ENCODE measurements at regions not wholly inside any gene's neighbourhood (a gene's known extent, or its start where the extent isn't known, plus 50 kb on each side); places are given as distances from the start of the nearest gene placed in this dataset.

- Mint-ChIP-seq H3K4me3 (no peak overlapping the region), H3K9me3 (peaks cover 0 to 5% (median 0%) of the 10 kb centered on the region in 7 donors), H3K27ac (no peak overlapping the region), H3K4me1 (peaks cover 0 to 17% (median 14%) of the 10 kb centered on the region in 4 donors), H3K27me3 (no peaks in the 10 kb centered on the region), H3K36me3 (peaks cover 4% of the 10 kb centered on the region)
- DNase-seq (no peak), ATAC-seq (ENCODE audit: low read depth in 2 of 2) (no peak)
- no peaks in the 10 kb centered on the region for H3K9me3 ChIP-seq (ENCODE audit: control insufficient read depth in 2 of 2, low read length in 2 of 2)
- no peaks in the 10 kb centered on the region for H3K4me1 ChIP-seq (ENCODE audit: control insufficient read depth, insufficient read depth, low read length, poor library complexity, severe bottlenecking)
- H3K27me3 ChIP-seq (ENCODE audit: control insufficient read depth, insufficient read depth, low read length) = no peaks in the 10 kb centered on the region
- H3K36me3 ChIP-seq (ENCODE audit: control insufficient read depth, insufficient read depth, low read length) = no peaks in the 10 kb centered on the region
- no peak overlapping the region for H3K4me3 ChIP-seq (ENCODE audit: low read depth, low read length)
- H3K27ac ChIP-seq (ENCODE audit: insufficient read depth, low read length, poor library complexity, severe bottlenecking) = no peak overlapping the region
These were observed 52.8 kb downstream of the PPP1R2C start for GRCh38 chrX:42725196-42725595.

GRCh38 chrX:42720209-42720608 lies 57.8 kb downstream of the PPP1R2C start:
- Mint-ChIP-seq H3K9me3 (peaks cover 0 to 2% (median 0%) of the 10 kb centered on the region in 7 donors), H3K4me3 (no peak overlapping the region), H3K27ac (peak overlapping the region in 1 of 3 donors; percentile 48), H3K27me3 (no peaks in the 10 kb centered on the region), H3K4me1 (peaks cover 0 to 26% (median 14%) of the 10 kb centered on the region in 4 donors), H3K36me3 (peaks cover 4% of the 10 kb centered on the region)
- H3K27me3 ChIP-seq (ENCODE audit: control insufficient read depth, insufficient read depth, low read length) = no peaks in the 10 kb centered on the region
- H3K4me3 ChIP-seq (ENCODE audit: low read depth, low read length) = no peak overlapping the region
- DNase-seq (peak in 1 of 3 donors; percentile 23), ATAC-seq (ENCODE audit: low read depth in 2 of 2) (no peak)
- H3K36me3 ChIP-seq (ENCODE audit: control insufficient read depth, insufficient read depth, low read length) = no peaks in the 10 kb centered on the region
- H3K9me3 ChIP-seq (ENCODE audit: control insufficient read depth in 2 of 2, low read length in 2 of 2) = no peaks in the 10 kb centered on the region
- no peaks in the 10 kb centered on the region for H3K4me1 ChIP-seq (ENCODE audit: control insufficient read depth, insufficient read depth, low read length, poor library complexity, severe bottlenecking)
- H3K27ac ChIP-seq (ENCODE audit: insufficient read depth, low read length, poor library complexity, severe bottlenecking) = no peak overlapping the region

- H3K27ac Mint-ChIP-seq = peak overlapping the region in 1 of 3 donors; percentile 66
- H3K36me3 Mint-ChIP-seq = no peaks in the 10 kb centered on the region
- no peak for ATAC-seq (ENCODE audit: low read depth in 2 of 2)
These were observed 62.2 kb downstream of the PPP1R2C start for GRCh38 chrX:42715701-42716262.

GRCh38 chrX:42714981-42715700 lies 62.8 kb downstream of the PPP1R2C start:
- peaks cover 4 to 47% (median 16%) of the 10 kb centered on the region in 4 donors for H3K4me1 Mint-ChIP-seq
- peaks cover 0 to 2% (median 0%) of the 10 kb centered on the region in 7 donors for H3K9me3 Mint-ChIP-seq
- DNase-seq = peak; percentile 2 to 83 (median 52)
- Histone ChIP-seq H3K27me3 (ENCODE audit: control insufficient read depth, insufficient read depth, low read length) (no peaks in the 10 kb centered on the region), H3K4me1 (ENCODE audit: control insufficient read depth, insufficient read depth, low read length, poor library complexity, severe bottlenecking) (peaks cover 4% of the 10 kb centered on the region), H3K36me3 (ENCODE audit: control insufficient read depth, insufficient read depth, low read length) (no peaks in the 10 kb centered on the region), H3K4me3 (ENCODE audit: low read depth, low read length) (peak overlapping the region; percentile 32), H3K9me3 (ENCODE audit: control insufficient read depth in 2 of 2, low read length in 2 of 2) (no peaks in the 10 kb centered on the region), H3K27ac (ENCODE audit: insufficient read depth, low read length, poor library complexity, severe bottlenecking) (peak overlapping the region; percentile 5)
- H3K36me3 Mint-ChIP-seq = no peaks in the 10 kb centered on the region
- no peaks in the 10 kb centered on the region for H3K27me3 Mint-ChIP-seq
- peak overlapping the region in 3 of 4 donors; percentile 10 to 51 (median 15) for H3K4me3 Mint-ChIP-seq
- peak overlapping the region in 2 of 3 donors; percentile 66 to 85 for H3K27ac Mint-ChIP-seq
- peak; percentile 70 to 79 for ATAC-seq (ENCODE audit: low read depth in 2 of 2)

More at GRCh38 chrX:42715701-42716262, 62.2 kb downstream of the PPP1R2C start:
- Histone ChIP-seq H3K36me3 (ENCODE audit: control insufficient read depth, insufficient read depth, low read length) (no peaks in the 10 kb centered on the region), H3K27ac (ENCODE audit: insufficient read depth, low read length, poor library complexity, severe bottlenecking) (peak overlapping the region; percentile 5), H3K4me1 (ENCODE audit: control insufficient read depth, insufficient read depth, low read length, poor library complexity, severe bottlenecking) (peaks cover 4% of the 10 kb centered on the region), H3K9me3 (ENCODE audit: control insufficient read depth in 2 of 2, low read length in 2 of 2) (no peaks in the 10 kb centered on the region), H3K4me3 (ENCODE audit: low read depth, low read length) (peak overlapping the region; percentile 32), H3K27me3 (ENCODE audit: control insufficient read depth, insufficient read depth, low read length) (no peaks in the 10 kb centered on the region)
- DNase-seq = no peak
- Mint-ChIP-seq H3K4me3 (peak overlapping the region in 1 of 4 donors; percentile 51), H3K9me3 (peaks cover 0 to 2% (median 0%) of the 10 kb centered on the region in 7 donors), H3K27me3 (no peaks in the 10 kb centered on the region), H3K4me1 (peaks cover 4 to 46% (median 18%) of the 10 kb centered on the region in 4 donors)

GRCh38 chrX:42710452-42710851 lies 67.5 kb downstream of the PPP1R2C start:
- H3K27me3 Mint-ChIP-seq = no peaks in the 10 kb centered on the region
- H3K27ac ChIP-seq (ENCODE audit: insufficient read depth, low read length, poor library complexity, severe bottlenecking) = no peak overlapping the region
- H3K36me3 ChIP-seq (ENCODE audit: control insufficient read depth, insufficient read depth, low read length) = no peaks in the 10 kb centered on the region
- no peaks in the 10 kb centered on the region for H3K9me3 ChIP-seq (ENCODE audit: control insufficient read depth in 2 of 2, low read length in 2 of 2)
- ATAC-seq (ENCODE audit: low read depth in 2 of 2) = no peak
- DNase-seq = peak in 1 of 3 donors; percentile 31
- H3K4me3 ChIP-seq (ENCODE audit: low read depth, low read length) = no peak overlapping the region
- H3K27ac Mint-ChIP-seq = peak overlapping the region in 2 of 3 donors; percentile 21 to 28
- peaks cover 7 to 35% (median 12%) of the 10 kb centered on the region in 4 donors for H3K4me1 Mint-ChIP-seq
- H3K4me3 Mint-ChIP-seq = peak overlapping the region in 1 of 4 donors; percentile 12
- no peaks in the 10 kb centered on the region for H3K27me3 ChIP-seq (ENCODE audit: control insufficient read depth, insufficient read depth, low read length)
- H3K9me3 Mint-ChIP-seq = peaks cover 0 to 2% (median 0%) of the 10 kb centered on the region in 7 donors
- H3K36me3 Mint-ChIP-seq = no peaks in the 10 kb centered on the region
- H3K4me1 ChIP-seq (ENCODE audit: control insufficient read depth, insufficient read depth, low read length, poor library complexity, severe bottlenecking) = peaks cover 4% of the 10 kb centered on the region

GRCh38 chrX:42708222-42708621 lies 69.7 kb downstream of the PPP1R2C start:
- no peak overlapping the region for H3K4me3 ChIP-seq (ENCODE audit: low read depth, low read length)
- Mint-ChIP-seq H3K36me3 (no peaks in the 10 kb centered on the region), H3K4me1 (peaks cover 5 to 28% (median 12%) of the 10 kb centered on the region in 4 donors), H3K9me3 (peaks cover 0 to 4% (median 0%) of the 10 kb centered on the region in 7 donors), H3K27me3 (no peaks in the 10 kb centered on the region), H3K27ac (no peak overlapping the region), H3K4me3 (no peak overlapping the region)
- H3K27me3 ChIP-seq (ENCODE audit: control insufficient read depth, insufficient read depth, low read length) = no peaks in the 10 kb centered on the region
- ATAC-seq (ENCODE audit: low read depth in 2 of 2) (no peak), DNase-seq (no peak)
- no peak overlapping the region for H3K27ac ChIP-seq (ENCODE audit: insufficient read depth, low read length, poor library complexity, severe bottlenecking)
- no peaks in the 10 kb centered on the region for H3K9me3 ChIP-seq (ENCODE audit: control insufficient read depth in 2 of 2, low read length in 2 of 2)
- H3K4me1 ChIP-seq (ENCODE audit: control insufficient read depth, insufficient read depth, low read length, poor library complexity, severe bottlenecking) = no peaks in the 10 kb centered on the region
- no peaks in the 10 kb centered on the region for H3K36me3 ChIP-seq (ENCODE audit: control insufficient read depth, insufficient read depth, low read length)

GRCh38 chrX:42707742-42708141 lies 70.2 kb downstream of the PPP1R2C start:
- Histone ChIP-seq H3K36me3 (ENCODE audit: control insufficient read depth, insufficient read depth, low read length) (no peaks in the 10 kb centered on the region), H3K27me3 (ENCODE audit: control insufficient read depth, insufficient read depth, low read length) (no peaks in the 10 kb centered on the region), H3K27ac (ENCODE audit: insufficient read depth, low read length, poor library complexity, severe bottlenecking) (no peak overlapping the region), H3K4me1 (ENCODE audit: control insufficient read depth, insufficient read depth, low read length, poor library complexity, severe bottlenecking) (no peaks in the 10 kb centered on the region), H3K9me3 (ENCODE audit: control insufficient read depth in 2 of 2, low read length in 2 of 2) (no peaks in the 10 kb centered on the region), H3K4me3 (ENCODE audit: low read depth, low read length) (no peak overlapping the region)
- no peak for ATAC-seq (ENCODE audit: low read depth in 2 of 2)
- H3K9me3 Mint-ChIP-seq = peaks cover 0 to 4% (median 0%) of the 10 kb centered on the region in 7 donors
- DNase-seq = no peak
- H3K4me3 Mint-ChIP-seq = no peak overlapping the region
- peaks cover 5 to 28% (median 13%) of the 10 kb centered on the region in 4 donors for H3K4me1 Mint-ChIP-seq
- no peaks in the 10 kb centered on the region for H3K27me3 Mint-ChIP-seq
- no peak overlapping the region for H3K27ac Mint-ChIP-seq
- H3K36me3 Mint-ChIP-seq = no peaks in the 10 kb centered on the region

All from CD4-positive, CD25-positive, alpha-beta regulatory T cell (primary cell).